ENCODE measurements at regions not wholly inside any gene's neighbourhood (a gene's known extent, or its start where the extent isn't known, plus 50 kb on each side); places are given as distances from the start of the nearest gene placed in this dataset.
"Not testable (repeated sequence)": the region's sequence is repeated elsewhere in the genome, so short reads cannot be mapped to it uniquely, and the experiment has no call there.

DNA sequence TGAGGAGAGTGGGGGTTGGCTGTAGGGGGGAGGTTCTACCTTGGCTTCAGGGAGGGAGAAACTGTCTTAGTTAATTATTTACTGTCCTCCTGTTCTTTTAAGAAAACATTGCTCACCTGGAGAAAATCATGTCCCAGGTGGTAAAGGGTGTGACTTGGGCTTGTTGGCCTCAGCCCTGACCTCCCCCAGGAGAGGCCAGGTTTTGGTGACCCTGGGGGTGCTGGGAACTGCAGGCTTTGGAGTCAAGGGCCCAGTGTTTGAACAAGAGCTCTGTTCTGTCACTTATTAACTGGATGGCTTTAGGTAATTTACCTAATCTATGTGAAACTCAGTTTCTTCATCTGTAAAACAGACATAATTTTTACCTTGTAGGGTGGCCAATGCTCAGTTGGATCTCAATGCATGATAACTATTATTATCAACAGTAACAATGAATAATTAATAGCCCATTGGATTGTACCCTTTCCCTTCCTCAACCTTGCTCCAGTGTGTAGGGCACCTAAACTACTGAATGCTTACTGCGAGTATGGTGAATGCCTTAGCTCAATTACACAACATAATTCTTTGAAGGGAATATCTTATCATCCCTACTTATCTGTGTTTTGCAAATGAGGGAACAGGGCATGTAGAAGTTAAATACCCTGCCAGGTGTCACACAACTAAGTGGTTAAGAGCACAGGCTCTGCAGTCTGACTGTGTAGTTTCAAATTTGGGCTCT, 959.4 kb upstream of the DEFB115 start:
- TF ChIP-seq, protein P1, sequence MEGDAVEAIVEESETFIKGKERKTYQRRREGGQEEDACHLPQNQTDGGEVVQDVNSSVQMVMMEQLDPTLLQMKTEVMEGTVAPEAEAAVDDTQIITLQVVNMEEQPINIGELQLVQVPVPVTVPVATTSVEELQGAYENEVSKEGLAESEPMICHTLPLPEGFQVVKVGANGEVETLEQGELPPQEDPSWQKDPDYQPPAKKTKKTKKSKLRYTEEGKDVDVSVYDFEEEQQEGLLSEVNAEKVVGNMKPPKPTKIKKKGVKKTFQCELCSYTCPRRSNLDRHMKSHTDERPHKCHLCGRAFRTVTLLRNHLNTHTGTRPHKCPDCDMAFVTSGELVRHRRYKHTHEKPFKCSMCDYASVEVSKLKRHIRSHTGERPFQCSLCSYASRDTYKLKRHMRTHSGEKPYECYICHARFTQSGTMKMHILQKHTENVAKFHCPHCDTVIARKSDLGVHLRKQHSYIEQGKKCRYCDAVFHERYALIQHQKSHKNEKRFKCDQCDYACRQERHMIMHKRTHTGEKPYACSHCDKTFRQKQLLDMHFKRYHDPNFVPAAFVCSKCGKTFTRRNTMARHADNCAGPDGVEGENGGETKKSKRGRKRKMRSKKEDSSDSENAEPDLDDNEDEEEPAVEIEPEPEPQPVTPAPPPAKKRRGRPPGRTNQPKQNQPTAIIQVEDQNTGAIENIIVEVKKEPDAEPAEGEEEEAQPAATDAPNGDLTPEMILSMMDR (IDR thresholded peaks at IDR 0.05; ENCODE audit: insufficient read depth, low read depth, low read length) = not testable (repeated sequence)
- TF ChIP-seq EZH2 (IDR thresholded peaks at IDR 0.05; ENCODE audit: insufficient read depth, low read length) = not testable (repeated sequence)
